ENCODE measurements at regions not wholly inside any gene's neighbourhood (a gene's known extent, or its start where the extent isn't known, plus 50 kb on each side); places are given as distances from the start of the nearest gene placed in this dataset.
A peak's percentile ranks its signal among the peaks of the same experiment; 100 is the strongest.

DNA sequence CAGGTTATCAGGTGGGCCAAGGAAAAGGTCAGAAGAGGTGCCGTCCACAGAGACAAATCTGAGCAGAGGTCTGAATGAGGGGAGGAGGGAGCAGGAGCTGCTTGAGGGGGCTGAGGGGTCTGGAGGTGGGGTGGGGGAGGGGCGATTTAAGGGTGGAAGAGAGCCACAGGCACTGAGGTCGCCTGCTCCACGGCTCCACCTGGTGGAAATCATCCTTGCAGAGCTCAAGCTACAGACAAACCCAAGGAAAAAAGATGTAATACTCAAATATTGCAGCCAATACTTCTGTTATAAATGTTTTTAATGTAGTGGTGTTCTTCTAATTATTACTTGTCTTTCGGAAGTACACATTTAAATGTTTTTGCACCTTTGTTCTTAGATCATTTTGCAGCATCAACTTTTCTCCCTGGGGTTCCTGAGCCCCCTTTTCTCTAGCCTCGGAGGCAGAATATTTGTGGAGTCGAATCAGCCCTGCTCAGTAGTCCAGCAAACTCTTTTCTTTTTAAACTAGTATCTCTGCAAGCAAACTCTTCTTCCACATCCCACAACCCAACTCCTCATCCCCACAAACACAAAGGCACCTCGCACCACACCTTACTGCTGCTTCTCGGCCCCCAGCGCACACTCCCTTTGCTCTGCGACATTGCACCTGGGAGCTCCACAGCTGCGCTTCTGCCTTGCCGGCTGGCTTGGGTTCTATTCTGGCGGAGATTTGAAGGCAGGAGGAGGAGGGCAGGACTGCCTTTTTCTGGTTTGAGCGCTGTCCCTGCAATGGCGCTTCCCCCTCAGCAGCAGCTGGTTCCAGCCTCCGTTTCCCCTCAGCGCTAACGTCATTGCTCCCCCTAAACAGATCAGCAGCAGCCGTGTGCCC is 51.0 kb upstream of the TFAP2A start:
- peak; percentile 29 to 38 for DNase-seq
